HG02938 (cell line): ENCODE measurements at regions not wholly inside any gene's neighbourhood (a gene's known extent, or its start where the extent isn't known, plus 50 kb on each side); places are given as distances from the start of the nearest gene placed in this dataset.

Experiments used
- ATAC-seq: cut with Tn5 transposase; IDR thresholded peaks from one replicate; pipeline ENCODE4 v1.9.1; 2021; ENCODE audit warnings: mild to moderate bottlenecking, moderate library complexity; ENCODE audit not compliant: unreplicated experiment

GRCh38 chr2:41896186-41896846 is 151.5 kb upstream of the PKDCC start:
- ATAC-seq, result peak; percentile 96

- no peak for ATAC-seq
Measured at GRCh38 chr2:41899189-41899588, 148.6 kb upstream of the PKDCC start.

GRCh38 chr2:41900101-41900577 is 147.7 kb upstream of the PKDCC start:
- no peak for ATAC-seq

- no peak for ATAC-seq
Measured at GRCh38 chr2:41902897-41903296, 144.9 kb upstream of the PKDCC start.

GRCh38 chr2:41903474-41904135 is 144.2 kb upstream of the PKDCC start:
- no peak for ATAC-seq

GRCh38 chr2:41904459-41904858 is 143.4 kb upstream of the PKDCC start:
- no peak for ATAC-seq

GRCh38 chr2:41905597-41906337 is 142.1 kb upstream of the PKDCC start:
- no peak for ATAC-seq

GRCh38 chr2:41906338-41906725 is 141.5 kb upstream of the PKDCC start:
- ATAC-seq, result no peak

- ATAC-seq, result no peak
Measured at GRCh38 chr2:41907141-41907540, 140.7 kb upstream of the PKDCC start.

GRCh38 chr2:41907771-41908207 is 140.0 kb upstream of the PKDCC start:
- no peak for ATAC-seq

GRCh38 chr2:41908349-41908748 is 139.5 kb upstream of the PKDCC start:
- ATAC-seq, result no peak

GRCh38 chr2:41909584-41909983 is 138.2 kb upstream of the PKDCC start:
- ATAC-seq, result no peak

GRCh38 chr2:41910126-41910525 is 137.7 kb upstream of the PKDCC start:
- ATAC-seq, result no peak

GRCh38 chr2:41911033-41911432 is 136.8 kb upstream of the PKDCC start:
- ATAC-seq, result no peak

- ATAC-seq, result no peak
Measured at GRCh38 chr2:41912337-41912736, 135.5 kb upstream of the PKDCC start.

- ATAC-seq, result no peak
Measured at GRCh38 chr2:41912776-41913175, 135.0 kb upstream of the PKDCC start.

- ATAC-seq, result no peak
Measured at GRCh38 chr2:41913311-41913710, 134.5 kb upstream of the PKDCC start.

GRCh38 chr2:41913921-41914609 is 133.8 kb upstream of the PKDCC start:
- ATAC-seq, result no peak

GRCh38 chr2:41914936-41915335 is 132.9 kb upstream of the PKDCC start:
- ATAC-seq, result no peak

- no peak for ATAC-seq
Measured at GRCh38 chr2:41916177-41916576, 131.6 kb upstream of the PKDCC start.

- ATAC-seq, result no peak
Measured at GRCh38 chr2:41917587-41917986, 130.2 kb upstream of the PKDCC start.
